NB4 (cell line): ENCODE measurements at regions not wholly inside any gene's neighbourhood (a gene's known extent, or its start where the extent isn't known, plus 50 kb on each side); places are given as distances from the start of the nearest gene placed in this dataset.

Source experiments
- DNase-seq: peaks from one replicate; pipeline ENCODE4 v3.0.0; 2010; ENCODE audit warnings: low read depth
- H3K4me3 ChIP-seq: one replicate; pipeline ENCODE4 v1.5.1; 2011; ENCODE audit warnings: mild to moderate bottlenecking, low read depth, low read length, moderate library complexity
- MYC ChIP-seq: IDR thresholded peaks from 2 replicates; pipeline ENCODE4 v1.6.1; 2011; ENCODE audit warnings: low read depth, low read length
- POLR2A ChIP-seq: IDR thresholded peaks from 2 replicates; pipeline ENCODE4 v1.6.1; 2011; ENCODE audit warnings: mild to moderate bottlenecking; ENCODE audit not compliant: insufficient read length; ENCODE audit errors: extremely low read depth
- TF ChIP-seq, protein P1 (sequence below): IDR thresholded peaks from 2 replicates; pipeline ENCODE4 v1.6.1; 2011; ENCODE audit warnings: low read depth, low read length
- TF ChIP-seq, protein P2 (sequence below): IDR thresholded peaks from one replicate; pipeline ENCODE4 v1.5.1; 2012; ENCODE audit warnings: low read depth, low read length

DNA sequence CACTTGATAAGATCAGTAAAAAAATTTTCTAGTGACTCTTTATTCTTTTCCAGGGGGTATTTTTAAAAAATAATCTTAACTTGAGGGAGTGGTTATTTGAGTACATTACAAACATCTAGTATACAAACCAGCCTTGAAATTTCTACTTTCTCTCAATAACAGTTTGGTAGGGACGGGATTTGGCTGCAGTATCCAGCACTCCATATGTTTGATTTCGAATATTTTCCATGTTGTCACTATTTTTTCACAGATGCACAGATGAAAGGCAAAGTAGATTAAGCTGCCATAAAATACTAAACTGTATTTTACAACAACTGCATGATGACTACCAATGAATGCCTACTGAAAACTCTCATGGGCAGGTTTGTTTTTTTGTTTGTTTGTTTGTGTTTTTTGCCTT is 225.0 kb downstream of the COX7B2 start:
- TF ChIP-seq MYC (no peak), POLR2A (no peak)
- TF ChIP-seq, protein P1, sequence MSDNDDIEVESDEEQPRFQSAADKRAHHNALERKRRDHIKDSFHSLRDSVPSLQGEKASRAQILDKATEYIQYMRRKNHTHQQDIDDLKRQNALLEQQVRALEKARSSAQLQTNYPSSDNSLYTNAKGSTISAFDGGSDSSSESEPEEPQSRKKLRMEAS: no peak
- TF ChIP-seq, protein P2, sequence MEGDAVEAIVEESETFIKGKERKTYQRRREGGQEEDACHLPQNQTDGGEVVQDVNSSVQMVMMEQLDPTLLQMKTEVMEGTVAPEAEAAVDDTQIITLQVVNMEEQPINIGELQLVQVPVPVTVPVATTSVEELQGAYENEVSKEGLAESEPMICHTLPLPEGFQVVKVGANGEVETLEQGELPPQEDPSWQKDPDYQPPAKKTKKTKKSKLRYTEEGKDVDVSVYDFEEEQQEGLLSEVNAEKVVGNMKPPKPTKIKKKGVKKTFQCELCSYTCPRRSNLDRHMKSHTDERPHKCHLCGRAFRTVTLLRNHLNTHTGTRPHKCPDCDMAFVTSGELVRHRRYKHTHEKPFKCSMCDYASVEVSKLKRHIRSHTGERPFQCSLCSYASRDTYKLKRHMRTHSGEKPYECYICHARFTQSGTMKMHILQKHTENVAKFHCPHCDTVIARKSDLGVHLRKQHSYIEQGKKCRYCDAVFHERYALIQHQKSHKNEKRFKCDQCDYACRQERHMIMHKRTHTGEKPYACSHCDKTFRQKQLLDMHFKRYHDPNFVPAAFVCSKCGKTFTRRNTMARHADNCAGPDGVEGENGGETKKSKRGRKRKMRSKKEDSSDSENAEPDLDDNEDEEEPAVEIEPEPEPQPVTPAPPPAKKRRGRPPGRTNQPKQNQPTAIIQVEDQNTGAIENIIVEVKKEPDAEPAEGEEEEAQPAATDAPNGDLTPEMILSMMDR: no peak
- no peak for DNase-seq
- no peak overlapping the region for H3K4me3 ChIP-seq

DNA sequence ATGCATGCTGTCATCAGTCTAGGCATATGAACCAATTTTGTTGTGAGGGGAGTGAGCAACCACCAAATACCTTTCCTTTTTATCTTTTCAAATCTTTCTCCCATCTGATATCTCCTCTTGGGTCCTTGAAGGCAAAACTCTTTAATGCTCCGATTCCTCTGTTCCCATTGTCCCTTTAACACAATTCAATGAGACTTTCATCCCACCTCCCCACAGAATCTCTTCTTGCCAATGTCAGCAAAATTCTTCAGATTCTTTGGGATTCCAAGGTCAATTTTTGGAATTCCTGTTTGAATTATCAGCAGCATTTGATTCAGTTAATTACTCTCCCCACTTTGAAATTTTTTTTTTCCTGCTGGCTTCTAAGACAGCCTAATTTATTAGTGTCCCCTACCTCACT is 232.7 kb downstream of the COX7B2 start:
- H3K4me3 ChIP-seq: no peak overlapping the region
- TF ChIP-seq, protein P1: no peak
- TF ChIP-seq MYC (no peak), POLR2A (no peak)
- TF ChIP-seq, protein P2: no peak
- no peak for DNase-seq

DNA sequence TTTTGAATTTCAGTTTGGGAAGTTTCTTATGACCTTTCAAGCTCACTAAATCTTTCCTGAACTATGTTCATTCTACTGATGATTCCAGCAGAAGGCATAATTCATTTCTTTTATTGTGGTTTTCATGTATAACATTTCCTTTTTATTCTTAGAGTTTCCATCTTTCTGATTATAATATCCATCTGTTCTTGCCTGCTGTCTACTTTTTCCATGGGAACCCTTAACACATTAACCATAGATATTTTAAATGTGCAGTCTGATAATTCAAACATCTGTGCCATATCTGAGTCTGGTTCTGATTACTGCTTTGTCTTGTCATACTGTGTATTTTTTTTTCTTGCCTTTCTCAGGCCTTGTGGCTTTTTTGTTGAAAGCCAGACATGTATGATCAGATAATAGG is 234.7 kb downstream of the COX7B2 start:
- TF ChIP-seq, protein P1: no peak
- TF ChIP-seq, protein P2: no peak
- TF ChIP-seq MYC: no peak
- TF ChIP-seq POLR2A: no peak
- H3K4me3 ChIP-seq: no peak overlapping the region

DNA sequence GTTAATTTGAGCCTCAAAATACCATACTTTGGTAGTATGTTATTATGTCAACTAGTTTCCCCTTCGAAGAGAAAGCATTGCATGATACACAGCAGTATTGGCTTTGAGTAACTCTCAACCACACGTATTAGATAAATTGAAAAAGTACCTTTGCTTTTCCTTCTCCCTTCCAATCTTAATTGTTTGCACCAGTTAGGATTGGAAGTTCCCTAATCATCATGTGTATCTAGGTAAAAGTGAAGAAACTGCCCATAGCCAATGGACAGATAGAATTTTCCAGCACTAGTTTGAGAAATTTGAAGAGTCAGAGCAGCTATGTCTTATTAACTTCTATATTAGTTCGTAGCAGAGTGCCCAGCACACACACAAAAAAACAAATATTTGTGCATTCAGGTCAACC is 241.3 kb downstream of the COX7B2 start:
- TF ChIP-seq, protein P1: no peak
- no peak for TF ChIP-seq MYC
- no peak for TF ChIP-seq POLR2A
- TF ChIP-seq, protein P2: no peak
- no peak for DNase-seq
- H3K4me3 ChIP-seq: no peak overlapping the region

More for the DNA sequence above, 234.7 kb downstream of the COX7B2 start:
- no peak for DNase-seq

DNA sequence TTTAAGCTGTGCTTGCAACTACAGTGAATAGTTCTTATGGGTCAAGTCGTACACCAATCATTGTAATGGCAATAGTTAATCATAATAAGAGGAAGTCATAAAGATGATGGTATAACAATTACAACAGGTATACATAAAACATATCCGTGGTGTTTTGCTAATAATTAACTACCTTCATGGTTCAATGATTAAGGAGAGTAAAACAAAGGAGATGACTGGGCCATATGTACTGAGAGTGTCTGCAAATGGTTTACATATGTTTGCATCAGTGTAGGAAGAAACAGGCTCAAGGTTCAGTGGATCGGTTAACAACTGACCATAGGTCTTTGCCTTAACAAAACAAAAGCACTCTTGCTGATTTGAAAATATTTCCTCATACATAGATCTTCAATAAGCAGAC is 253.0 kb downstream of the COX7B2 start:
- no peak overlapping the region for H3K4me3 ChIP-seq
- TF ChIP-seq POLR2A (no peak), MYC (no peak)
- TF ChIP-seq, protein P1: no peak
- TF ChIP-seq, protein P2: no peak
- DNase-seq: no peak

DNA sequence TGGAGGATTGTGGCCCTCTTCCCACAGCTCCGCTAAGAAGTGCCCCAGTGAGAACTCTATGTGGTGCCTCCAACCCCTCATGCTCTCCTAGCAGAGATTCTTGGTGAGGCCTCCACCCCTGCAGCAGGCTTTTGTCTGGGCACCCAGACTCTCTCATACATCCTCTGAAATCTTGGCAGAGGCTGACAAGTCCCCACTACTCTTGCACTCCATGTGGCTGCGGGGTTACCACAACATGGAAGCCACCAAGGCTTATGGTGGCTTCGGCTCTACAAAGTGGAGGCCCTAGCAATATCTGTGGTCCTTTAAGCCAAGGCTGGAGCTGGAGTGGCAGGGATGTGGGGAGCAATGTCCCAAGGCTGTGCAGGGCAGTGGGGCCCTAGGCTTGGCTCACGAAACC is 255.2 kb downstream of the COX7B2 start:
- no peak overlapping the region for H3K4me3 ChIP-seq
- DNase-seq: no peak
- TF ChIP-seq, protein P1: no peak
